Ascending aorta (tissue), 2 donors: ENCODE measurements at regions not wholly inside any gene's neighbourhood (a gene's known extent, or its start where the extent isn't known, plus 50 kb on each side); places are given as distances from the start of the nearest gene placed in this dataset.

Experiments used
- DNase-seq, 2 donors: peaks; one replicate each; pipeline ENCODE4 v3.0.0-alpha.2; 2019; ENCODE audit warnings: low spot score in 2 of 2
- H3K27ac ChIP-seq, 2 donors: fragments of 200-600 bp; sonication (generic); one replicate each; pipeline ENCODE4 v1.5.1; 2016 to 2017; ENCODE audit warnings: mild to moderate bottlenecking in 1 of 2
- H3K27me3 ChIP-seq: fragments of 200-600 bp; sonication (generic); one replicate; pipeline ENCODE4 v1.5.1; 2017
- H3K36me3 ChIP-seq, 2 donors: fragments of 200-600 bp; sonication (generic); one replicate each; pipeline ENCODE4 v1.5.1; 2016
- H3K4me1 ChIP-seq, 2 donors: fragments of 200-600 bp; sonication (generic); one replicate each; pipeline ENCODE4 v1.5.1; 2016 to 2017; ENCODE audit warnings: mild to moderate bottlenecking in 1 of 2
- H3K4me3 ChIP-seq, 2 donors: fragments of 200-600 bp; sonication (generic); one replicate each; pipeline ENCODE4 v1.5.1; 2016 to 2017; ENCODE audit warnings: mild to moderate bottlenecking in 1 of 2
- H3K9me3 ChIP-seq, 2 donors: fragments of 200-600 bp; sonication (generic); one replicate each; pipeline ENCODE4 v1.5.1; 2016
- intact Hi-C: fragments of 100-400 bp; cut with DNase I; formaldehyde crosslinking; loops from one replicate; pipeline ENCODE4 v1.15.1; 2023
- TF ChIP-seq, protein P1 (sequence below), 3 experiments: fragments of 200-600 bp in 2 of 3; fragments of 450-650 bp in 1 of 3; sonication (generic) in 2 of 3; IDR thresholded peaks; one replicate each; pipeline ENCODE4 v1.5.1; 2016 to 2019; ENCODE audit warnings: antibody characterized with exemption in 3 of 3, mild to moderate bottlenecking in 1 of 3, moderate library complexity in 1 of 3

DNA sequence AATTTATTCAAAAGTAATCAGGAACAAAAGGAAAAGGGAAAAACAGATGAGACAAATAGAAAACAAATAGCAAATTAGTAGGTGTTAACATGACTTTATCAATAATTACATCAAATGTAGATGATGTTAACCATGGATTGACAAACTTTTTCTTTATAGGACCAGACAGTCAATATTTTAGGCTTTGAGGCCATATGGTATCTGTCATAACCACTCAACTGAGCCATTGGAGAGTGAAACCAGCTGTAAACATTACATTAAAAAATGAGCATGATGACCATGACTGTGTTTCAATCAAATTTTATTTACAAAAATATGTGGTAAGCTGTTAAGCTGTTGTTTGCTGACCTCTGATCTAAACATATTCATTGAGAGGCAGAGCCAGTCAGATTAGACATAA is 118.5 kb upstream of the NWD2 start:
- no peak for DNase-seq
- H3K27me3 ChIP-seq: no peaks in the 10 kb centered on the region
- H3K9me3 ChIP-seq: no peaks in the 10 kb centered on the region
- no peaks in the 10 kb centered on the region for H3K36me3 ChIP-seq
- H3K4me1 ChIP-seq: no peaks in the 10 kb centered on the region
- H3K27ac ChIP-seq: no peak overlapping the region
- intact Hi-C loops: no loop called here
- TF ChIP-seq, protein P1, sequence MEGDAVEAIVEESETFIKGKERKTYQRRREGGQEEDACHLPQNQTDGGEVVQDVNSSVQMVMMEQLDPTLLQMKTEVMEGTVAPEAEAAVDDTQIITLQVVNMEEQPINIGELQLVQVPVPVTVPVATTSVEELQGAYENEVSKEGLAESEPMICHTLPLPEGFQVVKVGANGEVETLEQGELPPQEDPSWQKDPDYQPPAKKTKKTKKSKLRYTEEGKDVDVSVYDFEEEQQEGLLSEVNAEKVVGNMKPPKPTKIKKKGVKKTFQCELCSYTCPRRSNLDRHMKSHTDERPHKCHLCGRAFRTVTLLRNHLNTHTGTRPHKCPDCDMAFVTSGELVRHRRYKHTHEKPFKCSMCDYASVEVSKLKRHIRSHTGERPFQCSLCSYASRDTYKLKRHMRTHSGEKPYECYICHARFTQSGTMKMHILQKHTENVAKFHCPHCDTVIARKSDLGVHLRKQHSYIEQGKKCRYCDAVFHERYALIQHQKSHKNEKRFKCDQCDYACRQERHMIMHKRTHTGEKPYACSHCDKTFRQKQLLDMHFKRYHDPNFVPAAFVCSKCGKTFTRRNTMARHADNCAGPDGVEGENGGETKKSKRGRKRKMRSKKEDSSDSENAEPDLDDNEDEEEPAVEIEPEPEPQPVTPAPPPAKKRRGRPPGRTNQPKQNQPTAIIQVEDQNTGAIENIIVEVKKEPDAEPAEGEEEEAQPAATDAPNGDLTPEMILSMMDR (IDR thresholded peaks at IDR 0.05): no peak
- no peak overlapping the region for H3K4me3 ChIP-seq

DNA sequence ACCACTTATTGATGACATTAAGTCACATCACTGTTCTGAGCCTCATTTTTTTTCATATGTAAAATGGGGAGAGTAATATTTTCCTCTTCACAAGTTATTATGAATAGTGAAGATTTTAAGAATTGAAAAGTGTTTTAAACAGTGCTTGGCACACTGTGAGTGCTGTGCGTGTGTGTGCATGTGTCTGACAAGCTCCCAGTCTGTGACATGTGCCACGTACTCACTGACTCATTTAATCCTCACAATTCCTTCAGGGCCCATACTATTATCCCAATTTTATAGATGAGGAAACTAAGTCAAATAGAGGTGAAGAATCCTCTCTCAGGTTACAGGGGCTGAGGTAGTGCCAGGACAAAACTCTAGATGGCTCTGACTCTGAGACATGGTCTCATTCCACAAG is 114.1 kb upstream of the NWD2 start:
- Histone ChIP-seq H3K4me3 (no peak overlapping the region), H3K36me3 (no peaks in the 10 kb centered on the region), H3K4me1 (no peaks in the 10 kb centered on the region), H3K27me3 (no peaks in the 10 kb centered on the region), H3K9me3 (no peaks in the 10 kb centered on the region), H3K27ac (no peak overlapping the region)
- TF ChIP-seq, protein P1 (IDR thresholded peaks at IDR 0.05): no peak
- DNase-seq: no peak
- intact Hi-C loops: no loop called here

DNA sequence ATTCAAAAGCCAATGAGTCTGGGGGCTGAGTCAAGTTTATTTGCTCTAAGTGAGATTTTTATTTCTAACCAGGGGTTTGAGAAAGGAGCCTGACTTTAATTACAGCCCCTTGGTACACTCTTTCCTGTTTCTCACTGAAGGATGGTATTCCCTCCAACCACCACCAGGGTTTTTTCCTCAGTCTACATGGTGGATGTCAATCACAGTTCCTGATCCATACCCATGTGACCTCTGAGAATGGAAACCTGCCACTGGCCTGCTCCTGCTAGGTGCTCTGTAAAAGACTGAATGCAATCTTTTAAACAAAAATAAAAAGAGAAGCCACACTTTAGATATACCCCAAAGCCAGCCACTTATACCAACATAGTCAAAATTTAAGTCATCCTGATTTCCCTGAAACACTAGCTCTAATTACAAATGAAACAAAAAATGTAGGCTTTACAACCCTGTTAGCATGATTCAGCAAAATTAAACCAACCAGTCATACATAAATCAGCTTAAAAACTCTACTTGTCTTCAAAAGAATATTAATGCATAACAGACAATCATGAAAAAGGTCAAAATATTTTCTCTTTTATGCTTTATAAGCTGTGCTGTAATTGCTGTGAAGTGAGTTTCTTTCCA is 112.1 kb upstream of the NWD2 start:
- no peak overlapping the region for H3K4me3 ChIP-seq
- DNase-seq: no peak
- no peak overlapping the region for H3K27ac ChIP-seq
- TF ChIP-seq, protein P1 (IDR thresholded peaks at IDR 0.05): no peak
- intact Hi-C loops: no loop called here
- no peaks in the 10 kb centered on the region for H3K36me3 ChIP-seq
- H3K4me1 ChIP-seq: no peaks in the 10 kb centered on the region
- H3K27me3 ChIP-seq: no peaks in the 10 kb centered on the region
- H3K9me3 ChIP-seq: no peaks in the 10 kb centered on the region

DNA sequence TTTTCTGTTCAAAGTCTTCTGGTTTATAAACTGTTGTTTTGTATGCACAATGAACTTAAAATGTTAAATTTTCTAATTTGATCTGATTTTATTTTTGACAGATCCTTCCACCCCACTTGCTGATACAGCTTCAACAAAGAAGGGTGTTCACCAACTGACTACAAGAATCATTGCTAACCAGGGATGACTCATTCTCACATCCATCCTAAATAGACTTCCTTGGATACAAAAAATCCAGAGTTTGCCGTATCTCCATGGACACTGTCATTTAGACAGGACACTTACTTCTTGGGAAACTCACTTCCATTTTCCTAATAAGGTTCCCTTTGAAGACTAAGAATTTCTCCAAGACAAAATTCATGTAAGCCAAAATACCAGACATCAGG is 111.6 kb upstream of the NWD2 start:
- intact Hi-C loops: no loop called here
- no peaks in the 10 kb centered on the region for H3K27me3 ChIP-seq
- H3K9me3 ChIP-seq: no peaks in the 10 kb centered on the region
- DNase-seq: no peak
- H3K27ac ChIP-seq: no peak overlapping the region
- no peaks in the 10 kb centered on the region for H3K4me1 ChIP-seq
- TF ChIP-seq, protein P1 (IDR thresholded peaks at IDR 0.05): no peak
- no peak overlapping the region for H3K4me3 ChIP-seq
- H3K36me3 ChIP-seq: no peaks in the 10 kb centered on the region

DNA sequence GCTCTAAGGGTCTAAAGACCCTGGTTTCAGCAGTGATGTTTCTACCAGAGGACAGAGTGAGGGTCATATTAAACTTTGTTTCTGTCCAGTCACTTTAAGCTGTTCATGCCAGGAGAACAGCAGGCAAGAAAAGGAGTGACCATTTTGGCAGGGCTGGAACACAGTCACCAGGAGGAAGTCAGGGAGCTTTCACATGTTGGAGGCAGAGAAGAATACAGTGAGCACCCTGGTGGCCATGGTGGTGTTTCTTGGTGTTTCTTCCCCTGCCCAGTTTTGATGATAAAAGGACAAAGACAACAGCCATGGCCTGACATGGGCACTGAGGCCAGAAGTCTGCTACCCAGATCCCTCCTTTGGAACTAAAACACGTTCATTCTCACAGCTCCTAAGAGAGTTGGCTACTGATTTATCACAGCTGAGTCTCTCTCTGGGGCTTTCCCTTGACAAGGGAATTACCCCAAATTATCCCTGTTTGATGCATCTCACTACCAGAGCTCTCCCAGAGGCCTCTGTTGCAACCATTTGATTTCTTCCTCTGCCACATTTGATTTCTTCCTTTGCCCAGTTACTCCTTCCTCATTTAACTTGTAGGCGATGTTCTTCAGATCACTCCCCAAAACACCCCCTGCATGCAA is 106.4 kb upstream of the NWD2 start:
- intact Hi-C loops: no loop called here
- no peaks in the 10 kb centered on the region for H3K9me3 ChIP-seq
- H3K4me3 ChIP-seq: no peak overlapping the region
- no peaks in the 10 kb centered on the region for H3K27me3 ChIP-seq
- no peaks in the 10 kb centered on the region for H3K4me1 ChIP-seq
- no peaks in the 10 kb centered on the region for H3K36me3 ChIP-seq
- DNase-seq: no peak
- TF ChIP-seq, protein P1 (IDR thresholded peaks at IDR 0.05): no peak
- H3K27ac ChIP-seq: no peak overlapping the region
